Inferior parietal cortex (tissue), 1 donor: ENCODE measurements at regions not wholly inside any gene's neighbourhood (a gene's known extent, or its start where the extent isn't known, plus 50 kb on each side); places are given as distances from the start of the nearest gene placed in this dataset.

ENCODE experiments used
- DNase-seq: peaks from one replicate; pipeline ENCODE4 v3.0.0-alpha.2; 2016; ENCODE audit errors: extremely low spot score

GRCh38 chr4:56757821-56758411 lies 63.6 kb downstream of the SPINK2 start:
- peak; percentile 17 for DNase-seq

- DNase-seq = no peak
Measured at GRCh38 chr4:56757261-56757746, 64.2 kb downstream of the SPINK2 start.

GRCh38 chr4:56755901-56756300 lies 65.6 kb downstream of the SPINK2 start:
- DNase-seq = no peak

GRCh38 chr4:56752985-56753384 lies 68.5 kb downstream of the SPINK2 start:
- no peak for DNase-seq

- DNase-seq = no peak
Measured at GRCh38 chr4:56750231-56750630, 69.1 kb upstream of the HOPX start.

- DNase-seq = no peak
Measured at GRCh38 chr4:56748271-56748670, 67.2 kb upstream of the HOPX start.

- DNase-seq = no peak
Measured at GRCh38 chr4:56746639-56747038, 65.5 kb upstream of the HOPX start.

- DNase-seq = no peak
Measured at GRCh38 chr4:56745042-56745441, 63.9 kb upstream of the HOPX start.

- DNase-seq = no peak
Measured at GRCh38 chr4:56744030-56744429, 62.9 kb upstream of the HOPX start.

GRCh38 chr4:56743550-56743949 lies 62.5 kb upstream of the HOPX start:
- DNase-seq = no peak

GRCh38 chr4:56742080-56742871 lies 61.2 kb upstream of the HOPX start:
- DNase-seq = no peak

- DNase-seq = no peak
Measured at GRCh38 chr4:56741595-56741994, 60.5 kb upstream of the HOPX start.

- DNase-seq = no peak
Measured at GRCh38 chr4:56739066-56739777, 58.1 kb upstream of the HOPX start.

GRCh38 chr4:56737666-56738065 lies 56.6 kb upstream of the HOPX start:
- no peak for DNase-seq

- DNase-seq = no peak
Measured at GRCh38 chr4:56733352-56733751, 52.3 kb upstream of the HOPX start.

- no peak for DNase-seq
Measured at GRCh38 chr4:56732301-56732700, 51.2 kb upstream of the HOPX start.

GRCh38 chr4:56731857-56732256 lies 50.8 kb upstream of the HOPX start:
- no peak for DNase-seq
